ENCODE measurements at regions not wholly inside any gene's neighbourhood (a gene's known extent, or its start where the extent isn't known, plus 50 kb on each side); places are given as distances from the start of the nearest gene placed in this dataset.

GRCh38 chr4:152079079-152079478, 318.3 kb upstream of the GATB start:
- BruUV-seq (replicated peaks), result no TSS peak
- intact Hi-C loops (cut with micrococcal nuclease), result no loop called here
- H3K9me3 Mint-ChIP-seq (ENCODE audit: unreplicated experiment), result no peaks in the 10 kb centered on the region
- H3K4me3 Mint-ChIP-seq (ENCODE audit: unreplicated experiment), result no peak overlapping the region
- H3K27me3 Mint-ChIP-seq (ENCODE audit: insufficient read depth, unreplicated experiment), result no peaks in the 10 kb centered on the region
- POLR2A ChIA-PET, result no interaction called here
- TF ChIP-seq CTCF (IDR thresholded peaks at IDR 0.05; ENCODE audit: unreplicated experiment), result no peak
- no peak overlapping the region for H3K27ac Mint-ChIP-seq (ENCODE audit: low read depth, unreplicated experiment)
- H3K4me1 Mint-ChIP-seq (ENCODE audit: insufficient read depth, unreplicated experiment), result no peaks in the 10 kb centered on the region
- H3K36me3 Mint-ChIP-seq (ENCODE audit: insufficient read depth, unreplicated experiment), result no peaks in the 10 kb centered on the region
- CTCF ChIA-PET, result no interaction called here
- DNase-seq (ENCODE audit: unreplicated experiment), result no peak

- H3K36me3 Mint-ChIP-seq (ENCODE audit: insufficient read depth, unreplicated experiment), result no peaks in the 10 kb centered on the region
- POLR2A ChIA-PET, result no interaction called here
- no peaks in the 10 kb centered on the region for H3K9me3 Mint-ChIP-seq (ENCODE audit: unreplicated experiment)
- H3K4me3 Mint-ChIP-seq (ENCODE audit: unreplicated experiment), result no peak overlapping the region
- no TSS peak for BruUV-seq (replicated peaks)
- H3K4me1 Mint-ChIP-seq (ENCODE audit: insufficient read depth, unreplicated experiment), result no peaks in the 10 kb centered on the region
- H3K27me3 Mint-ChIP-seq (ENCODE audit: insufficient read depth, unreplicated experiment), result no peaks in the 10 kb centered on the region
- H3K27ac Mint-ChIP-seq (ENCODE audit: low read depth, unreplicated experiment), result no peak overlapping the region
- no peak for TF ChIP-seq CTCF (IDR thresholded peaks at IDR 0.05; ENCODE audit: unreplicated experiment)
- CTCF ChIA-PET, result no interaction called here
- intact Hi-C loops (cut with micrococcal nuclease), result no loop called here
- no peak for DNase-seq (ENCODE audit: unreplicated experiment)
These were observed 316.8 kb upstream of the GATB start for GRCh38 chr4:152077582-152077981.

GRCh38 chr4:152075253-152075928, 314.6 kb upstream of the GATB start:
- Mint-ChIP-seq H3K27me3 (ENCODE audit: insufficient read depth, unreplicated experiment) (no peaks in the 10 kb centered on the region), H3K4me1 (ENCODE audit: insufficient read depth, unreplicated experiment) (no peaks in the 10 kb centered on the region), H3K9me3 (ENCODE audit: unreplicated experiment) (no peaks in the 10 kb centered on the region), H3K4me3 (ENCODE audit: unreplicated experiment) (no peak overlapping the region), H3K27ac (ENCODE audit: low read depth, unreplicated experiment) (no peak overlapping the region), H3K36me3 (ENCODE audit: insufficient read depth, unreplicated experiment) (no peaks in the 10 kb centered on the region)
- POLR2A ChIA-PET, result no interaction called here
- no peak for TF ChIP-seq CTCF (IDR thresholded peaks at IDR 0.05; ENCODE audit: unreplicated experiment)
- BruUV-seq (replicated peaks), result no TSS peak
- no peak for DNase-seq (ENCODE audit: unreplicated experiment)
- intact Hi-C loops (cut with micrococcal nuclease), result no loop called here
- CTCF ChIA-PET, result interaction anchor here (0.7 kb wide), 1 partner anchor 17 kb away, joined by 3 read pairs; no protein-coding TSS in a partner anchor

- no peaks in the 10 kb centered on the region for H3K27me3 Mint-ChIP-seq (ENCODE audit: insufficient read depth, unreplicated experiment)
- BruUV-seq (replicated peaks), result no TSS peak
- ChIA-PET CTCF (interaction anchor here (0.6 kb wide), 1 partner anchor 645 kb away, joined by 4 read pairs; no protein-coding TSS in a partner anchor), POLR2A (interaction anchor here (0.6 kb wide), 1 partner anchor 249 kb away, joined by 3 read pairs; no protein-coding TSS in a partner anchor)
- no peak overlapping the region for H3K27ac Mint-ChIP-seq (ENCODE audit: low read depth, unreplicated experiment)
- H3K9me3 Mint-ChIP-seq (ENCODE audit: unreplicated experiment), result no peaks in the 10 kb centered on the region
- H3K36me3 Mint-ChIP-seq (ENCODE audit: insufficient read depth, unreplicated experiment), result no peaks in the 10 kb centered on the region
- TF ChIP-seq CTCF (IDR thresholded peaks at IDR 0.05; ENCODE audit: unreplicated experiment), result no peak
- no peak overlapping the region for H3K4me3 Mint-ChIP-seq (ENCODE audit: unreplicated experiment)
- no peaks in the 10 kb centered on the region for H3K4me1 Mint-ChIP-seq (ENCODE audit: insufficient read depth, unreplicated experiment)
- DNase-seq (ENCODE audit: unreplicated experiment), result no peak
- intact Hi-C loops (cut with micrococcal nuclease), result no loop called here
These were observed 313.8 kb upstream of the GATB start for GRCh38 chr4:152074573-152074972.

All from MCF 10A (cell line).